HG02852 (cell line): ENCODE measurements at regions not wholly inside any gene's neighbourhood (a gene's known extent, or its start where the extent isn't known, plus 50 kb on each side); places are given as distances from the start of the nearest gene placed in this dataset.
"Not testable (repeated sequence)": the region's sequence is repeated elsewhere in the genome, so short reads cannot be mapped to it uniquely, and the experiment has no call there.

Experiments
- ATAC-seq: cut with Tn5 transposase; IDR thresholded peaks from one replicate; pipeline ENCODE4 v1.9.1; 2021; ENCODE audit warnings: mild to moderate bottlenecking, moderate library complexity; ENCODE audit not compliant: unreplicated experiment

GRCh38 chr6:139473731-139474130, 99.3 kb upstream of the CITED2 start:
- no peak for ATAC-seq

GRCh38 chr6:139473231-139473701, 98.8 kb upstream of the CITED2 start:
- ATAC-seq: no peak

DNA sequence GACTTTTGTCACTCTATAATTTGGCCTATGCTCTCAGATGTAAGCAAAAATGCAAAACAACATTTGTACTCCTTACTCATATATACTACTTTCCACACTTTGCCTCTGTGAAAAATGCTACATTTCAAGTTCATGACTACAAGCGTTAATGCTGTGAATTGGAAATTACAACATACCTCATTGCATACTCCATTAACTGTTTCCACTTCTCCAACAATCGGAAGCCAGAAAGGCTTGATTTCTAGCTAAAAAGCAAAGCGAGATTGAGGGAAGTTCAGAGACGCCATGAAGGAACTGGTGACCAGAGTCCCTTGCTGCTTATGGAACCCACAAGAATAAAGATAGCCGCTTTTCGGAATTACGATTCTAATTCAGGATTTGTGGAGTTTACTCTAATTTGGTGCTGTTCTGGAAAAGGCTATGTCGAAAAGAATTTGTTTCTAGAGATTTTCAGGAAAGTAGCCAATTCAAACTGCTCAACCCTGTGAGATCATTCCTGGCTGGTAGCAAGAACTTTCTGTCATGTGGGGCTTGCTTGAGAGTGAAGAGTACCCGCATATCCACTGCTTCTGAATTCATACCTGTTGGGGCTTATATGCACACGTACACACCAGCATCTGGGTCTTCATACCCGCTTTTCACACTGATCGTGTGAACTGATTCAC, 98.0 kb upstream of the CITED2 start:
- ATAC-seq: no peak

DNA sequence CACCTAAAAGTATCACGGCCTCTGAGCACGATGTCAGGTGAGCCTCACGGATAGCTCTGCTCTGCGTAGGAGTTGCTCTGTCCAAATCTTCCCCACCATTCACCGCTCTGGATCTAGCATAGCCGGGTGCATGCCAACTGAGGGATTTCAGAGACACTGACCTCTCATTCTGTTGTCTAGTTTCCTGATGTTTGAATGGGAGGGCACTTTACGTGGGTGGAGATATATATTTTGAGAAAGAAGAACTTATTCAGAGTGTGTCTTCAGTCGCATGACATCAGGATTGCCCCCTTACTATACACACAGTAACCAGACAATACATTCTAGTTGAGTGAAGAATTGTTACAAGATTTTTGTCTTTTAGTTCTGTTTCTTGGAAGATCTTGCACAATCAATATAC, 96.5 kb upstream of the CITED2 start:
- no peak for ATAC-seq

- no peak for ATAC-seq
Observed at GRCh38 chr6:139468178-139468819, 93.9 kb upstream of the CITED2 start.

DNA sequence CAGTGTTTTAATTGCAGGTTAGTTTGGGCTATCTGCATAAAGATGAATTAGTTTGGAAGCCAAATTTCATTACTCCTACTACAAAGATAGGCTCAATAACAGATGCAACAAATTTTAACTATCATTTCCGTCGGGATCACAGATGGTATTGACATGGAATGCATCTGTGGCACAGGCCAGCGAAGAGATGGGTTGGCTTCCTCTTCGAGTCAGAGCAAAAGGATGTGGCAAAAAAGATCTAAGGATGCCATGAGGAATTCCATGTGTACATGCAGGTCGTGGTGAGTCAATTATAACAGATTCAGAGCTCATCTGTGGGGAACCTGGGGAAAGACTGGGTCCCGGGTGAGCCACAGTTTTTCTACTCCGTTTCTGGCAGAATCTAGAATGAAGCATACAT, 83.0 kb upstream of the CITED2 start:
- no peak for ATAC-seq

GRCh38 chr6:139452148-139452876, 77.9 kb upstream of the CITED2 start:
- ATAC-seq: no peak

DNA sequence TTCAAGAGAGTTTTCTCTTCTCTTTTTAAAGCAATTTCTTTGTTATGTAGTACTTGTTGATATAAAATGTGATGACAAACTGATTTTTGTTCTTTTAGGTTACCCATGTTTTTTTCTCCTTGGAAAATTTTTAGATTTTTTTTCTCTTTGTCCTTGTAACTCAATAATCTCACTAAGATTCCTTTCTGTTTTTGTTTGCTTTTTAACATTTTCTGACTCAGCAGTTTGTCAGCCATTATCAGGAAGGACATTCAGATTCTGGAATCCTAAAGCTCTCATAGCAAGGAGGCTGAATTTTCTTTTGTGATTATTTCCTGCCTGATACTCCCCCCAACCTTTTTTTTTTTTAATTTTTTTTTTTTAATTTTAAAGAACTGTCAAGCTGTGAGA, 75.2 kb upstream of the CITED2 start:
- ATAC-seq: no peak

DNA sequence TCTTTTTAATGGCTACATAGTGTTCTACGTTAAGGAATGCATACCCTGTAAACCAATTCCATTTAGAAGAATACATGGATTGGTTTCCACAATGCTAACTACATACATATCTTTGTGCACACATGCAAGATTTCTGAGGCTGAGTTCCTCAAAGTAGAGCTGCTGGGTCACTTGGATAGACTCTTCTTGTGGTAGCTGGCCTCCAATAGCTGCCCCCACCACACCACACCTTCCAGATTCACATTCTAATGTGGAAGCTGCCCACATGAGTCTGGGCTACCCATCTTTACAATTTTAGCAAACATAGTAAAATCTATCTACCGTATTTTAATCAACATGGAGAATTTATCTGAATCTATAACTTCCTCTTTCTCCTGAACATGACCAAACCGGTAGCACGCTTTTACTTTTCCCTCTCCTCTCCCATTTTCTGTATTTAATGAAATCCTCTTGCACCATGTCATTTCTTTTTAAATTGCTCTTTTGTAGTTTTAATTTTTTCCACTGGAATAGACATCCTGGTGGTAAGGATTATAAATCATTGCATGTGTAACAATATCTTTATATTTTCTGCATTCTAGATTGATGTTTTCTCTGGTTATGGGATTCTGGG, 74.7 kb upstream of the CITED2 start:
- ATAC-seq: no peak

GRCh38 chr6:139448051-139448649, 73.7 kb upstream of the CITED2 start:
- peak; percentile 90 for ATAC-seq

GRCh38 chr6:139447656-139447975, 73.2 kb upstream of the CITED2 start:
- no peak for ATAC-seq

- ATAC-seq: no peak
Observed at GRCh38 chr6:139446768-139447655, 72.6 kb upstream of the CITED2 start.

DNA sequence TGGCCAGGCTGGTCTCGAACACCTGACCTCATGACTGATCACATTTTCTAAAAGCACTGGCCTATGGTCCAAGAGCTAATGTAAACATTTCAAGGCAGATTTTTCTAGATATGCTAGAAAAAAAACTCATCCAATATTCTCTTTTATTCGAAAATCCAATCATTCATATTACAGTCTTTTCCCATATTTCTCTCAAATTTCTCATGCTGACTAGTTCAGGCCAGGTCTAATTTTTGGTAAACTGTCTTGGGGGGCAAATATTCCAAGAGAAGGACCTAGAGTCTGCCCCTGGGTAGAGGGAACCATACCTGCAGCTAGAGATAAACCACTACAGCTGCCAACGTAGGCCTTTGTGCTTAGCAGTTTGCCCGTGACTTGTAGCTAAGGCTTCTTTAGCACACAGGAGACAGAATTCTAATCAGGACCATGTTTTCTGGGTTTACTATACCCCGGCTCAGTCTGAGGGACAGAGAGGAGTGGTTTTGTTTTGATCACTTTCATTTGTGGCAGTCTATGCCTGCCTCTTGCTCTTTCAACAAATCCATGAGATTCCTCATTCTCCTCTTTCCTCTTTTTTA, 71.8 kb upstream of the CITED2 start:
- no peak for ATAC-seq

GRCh38 chr6:139444273-139444787, 69.9 kb upstream of the CITED2 start:
- not testable (repeated sequence) for ATAC-seq

- no peak for ATAC-seq
Observed at GRCh38 chr6:139443231-139444112, 69.0 kb upstream of the CITED2 start.

- ATAC-seq: no peak
Observed at GRCh38 chr6:139442188-139442671, 67.8 kb upstream of the CITED2 start.

- no peak for ATAC-seq
Observed at GRCh38 chr6:139439349-139439748, 64.9 kb upstream of the CITED2 start.

DNA sequence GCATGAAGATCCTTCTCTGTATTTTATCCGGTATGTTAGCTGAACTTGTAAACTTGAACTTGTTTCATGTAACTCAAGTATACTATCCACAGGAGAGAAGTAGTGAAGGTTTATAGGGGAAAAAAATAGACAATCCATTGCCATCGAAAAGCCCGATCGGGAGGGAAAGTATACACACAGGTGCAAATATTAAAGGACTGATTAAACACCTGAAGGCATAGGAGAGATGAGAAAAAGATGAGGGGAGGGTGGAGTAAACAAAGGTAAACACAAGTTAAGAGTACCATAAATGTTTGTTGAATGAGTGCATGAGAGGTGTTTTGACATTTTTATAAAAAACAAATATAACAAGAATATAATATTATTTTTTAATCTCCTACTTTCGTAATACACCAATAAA, 64.3 kb upstream of the CITED2 start:
- no peak for ATAC-seq

DNA sequence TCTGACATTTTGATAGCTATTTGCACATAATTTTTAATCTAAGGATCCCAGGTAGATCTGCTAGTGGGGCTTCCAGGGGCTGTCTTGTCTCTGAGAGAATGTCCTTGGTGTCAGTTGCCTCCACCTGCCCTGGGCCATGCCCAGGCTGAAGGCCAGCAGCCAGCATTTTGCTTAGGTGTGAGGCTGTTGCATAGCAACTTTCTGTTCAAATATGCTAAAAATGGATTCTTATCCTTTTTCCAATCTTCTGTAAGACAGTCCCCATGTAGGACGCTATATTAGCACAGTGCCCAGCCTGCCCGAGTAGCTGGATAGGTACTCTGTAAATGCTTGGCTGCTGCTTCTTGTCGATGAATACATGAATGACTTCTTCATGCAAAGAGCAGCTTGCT, 62.5 kb upstream of the CITED2 start:
- no peak for ATAC-seq
